Astrocyte (in vitro differentiated cells and primary cell): ENCODE measurements at regions not wholly inside any gene's neighbourhood (a gene's known extent, or its start where the extent isn't known, plus 50 kb on each side); places are given as distances from the start of the nearest gene placed in this dataset.

Experiments
- CTCF ChIP-seq: IDR thresholded peaks from 2 replicates; pipeline ENCODE4 v1.5.1; 2011; ENCODE audit warnings: low read depth, mild to moderate bottlenecking, inconsistent platforms, low read length, moderate library complexity; ENCODE audit not compliant: insufficient read depth
- EZH2 ChIP-seq: IDR thresholded peaks from 2 replicates; pipeline ENCODE4 v1.6.1; 2012; ENCODE audit warnings: mild to moderate bottlenecking, low read length, inconsistent platforms; ENCODE audit not compliant: insufficient read depth

GRCh38 chr5:22985446-22985845 is 132.3 kb upstream of the CDH12 start:
- TF ChIP-seq CTCF: no peak
- no peak for TF ChIP-seq EZH2
